LHCN-M2 (cell line): ENCODE measurements at regions not wholly inside any gene's neighbourhood (a gene's known extent, or its start where the extent isn't known, plus 50 kb on each side); places are given as distances from the start of the nearest gene placed in this dataset.
"Not testable (repeated sequence)": the region's sequence is repeated elsewhere in the genome, so short reads cannot be mapped to it uniquely, and the experiment has no call there.

ENCODE experiments used
- DNase-seq: peaks from one replicate; pipeline ENCODE4 v3.0.0-alpha.2; 2012; ENCODE audit warnings: low read depth

DNA sequence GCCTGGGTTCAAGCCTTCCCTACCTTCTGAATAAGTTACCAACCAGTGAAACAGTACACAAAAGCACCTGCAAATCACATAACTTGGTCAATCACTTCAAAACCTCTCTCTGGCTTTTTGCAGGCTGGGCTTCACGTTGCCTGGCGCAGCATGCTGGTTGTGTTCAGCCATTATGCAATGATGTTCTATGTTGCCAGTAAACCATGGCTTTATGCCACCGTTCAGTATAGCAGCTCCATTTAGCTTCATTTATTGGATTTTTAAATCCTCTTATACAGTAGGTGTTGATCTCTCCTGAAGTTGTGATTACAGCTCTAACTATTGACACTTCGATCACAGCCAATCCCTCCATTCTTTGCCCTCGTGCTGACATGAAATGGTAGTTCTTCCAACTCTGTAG is 233.6 kb upstream of the PTBP2 start:
- no peak for DNase-seq

DNA sequence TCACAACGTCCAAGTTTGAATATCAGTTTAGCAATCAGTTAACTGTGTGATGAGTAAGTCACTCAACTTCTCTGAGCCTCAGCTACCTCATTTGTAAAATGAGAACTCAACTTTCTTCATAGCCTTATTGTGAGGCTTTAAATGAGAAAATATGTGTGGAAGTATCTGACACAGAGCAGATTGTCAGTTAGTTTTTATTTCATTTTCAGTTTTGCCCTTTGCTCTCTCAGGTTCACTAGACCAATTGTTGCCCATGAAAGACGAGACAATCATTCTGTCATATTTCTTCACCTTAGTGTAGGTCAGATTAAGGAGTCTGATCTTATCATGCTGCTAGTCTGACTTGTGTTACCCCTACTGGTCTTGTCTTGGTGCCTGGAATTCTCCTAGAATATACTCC is 232.8 kb upstream of the PTBP2 start:
- no peak for DNase-seq

DNA sequence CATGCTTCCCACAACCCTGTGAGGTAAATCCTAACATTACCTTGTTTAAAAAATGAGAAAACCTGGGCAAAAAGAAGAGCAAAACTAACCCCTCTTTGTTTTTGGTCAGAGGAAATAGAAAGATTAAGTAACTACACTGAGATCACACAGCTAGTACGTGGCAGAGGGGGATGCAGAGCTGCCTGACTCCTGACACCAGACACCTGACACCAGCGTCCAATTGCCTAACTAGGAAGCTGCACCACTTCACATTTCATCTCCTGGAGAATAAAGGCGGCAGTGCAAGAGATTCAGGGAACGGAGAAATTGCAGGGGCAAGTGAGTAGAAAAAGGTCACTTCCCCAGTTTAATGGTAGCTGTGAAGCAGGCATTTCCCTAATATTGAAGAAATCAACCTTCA is 229.3 kb upstream of the PTBP2 start:
- DNase-seq = peak; percentile 23

DNA sequence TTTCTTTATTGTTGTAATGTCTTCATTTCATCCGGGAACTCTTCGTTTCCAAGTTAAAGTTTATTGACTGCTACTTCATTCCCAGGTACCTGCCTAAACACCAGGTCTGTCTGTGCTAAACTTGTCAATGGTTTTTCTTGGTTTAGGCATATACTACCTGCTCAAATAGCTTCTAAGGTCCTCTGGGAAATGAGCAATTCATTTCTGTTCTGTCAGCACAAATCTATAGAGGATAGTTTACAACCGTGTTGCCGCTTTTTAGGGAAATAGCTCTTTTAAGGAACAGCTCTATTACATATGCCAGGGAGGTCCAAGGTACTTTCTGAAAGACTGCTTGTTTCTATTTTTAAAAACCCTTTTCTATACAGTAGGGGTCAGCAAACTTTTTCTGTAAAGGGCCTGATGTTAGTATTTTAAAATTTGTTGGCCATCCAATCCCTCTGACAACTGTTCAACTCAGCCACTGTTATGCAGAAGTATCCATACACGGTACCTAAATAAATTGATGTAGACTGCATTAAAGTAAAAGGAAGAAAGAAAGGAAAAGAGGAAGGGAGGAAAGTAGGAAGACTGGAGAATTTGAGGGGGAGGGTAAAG is 222.7 kb upstream of the PTBP2 start:
- no peak for DNase-seq

DNA sequence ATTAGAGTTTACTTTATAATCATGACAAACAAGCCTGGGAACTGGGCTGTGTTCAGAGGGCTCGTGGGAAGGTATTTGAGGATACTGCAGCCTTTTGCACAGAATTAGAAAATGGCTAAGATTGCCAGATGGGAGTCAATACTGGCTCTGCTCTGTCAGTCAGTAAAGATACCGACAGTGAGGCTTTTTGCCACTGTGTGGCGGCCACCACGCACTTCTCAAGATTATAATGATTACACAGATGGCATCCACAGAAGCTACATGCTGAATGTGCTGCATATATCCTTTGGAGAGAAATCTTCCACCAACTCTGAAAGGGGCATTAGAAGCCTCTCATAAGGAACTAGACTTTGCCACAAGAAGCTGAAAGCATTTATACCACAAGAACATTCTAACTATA is 213.4 kb upstream of the PTBP2 start:
- DNase-seq = no peak

DNA sequence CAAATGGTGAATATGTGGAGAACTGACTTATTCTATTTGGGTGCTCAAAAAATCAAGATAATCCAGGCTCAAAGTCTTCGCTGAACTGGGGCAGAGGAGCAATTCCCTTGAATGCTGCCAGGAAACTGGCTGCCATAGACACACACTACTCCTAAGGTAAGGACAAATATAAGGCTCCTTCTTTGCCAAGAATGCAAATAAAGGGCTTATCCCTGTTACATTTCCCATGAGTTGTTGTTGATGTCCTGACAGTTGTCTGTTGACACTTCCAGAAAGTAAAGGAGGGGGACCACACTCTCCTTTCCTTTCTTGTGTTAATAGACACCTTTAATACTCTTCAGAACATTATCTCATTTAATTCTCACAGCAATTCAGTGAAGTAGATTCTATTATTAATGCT is 212.2 kb upstream of the PTBP2 start:
- DNase-seq = no peak

DNA sequence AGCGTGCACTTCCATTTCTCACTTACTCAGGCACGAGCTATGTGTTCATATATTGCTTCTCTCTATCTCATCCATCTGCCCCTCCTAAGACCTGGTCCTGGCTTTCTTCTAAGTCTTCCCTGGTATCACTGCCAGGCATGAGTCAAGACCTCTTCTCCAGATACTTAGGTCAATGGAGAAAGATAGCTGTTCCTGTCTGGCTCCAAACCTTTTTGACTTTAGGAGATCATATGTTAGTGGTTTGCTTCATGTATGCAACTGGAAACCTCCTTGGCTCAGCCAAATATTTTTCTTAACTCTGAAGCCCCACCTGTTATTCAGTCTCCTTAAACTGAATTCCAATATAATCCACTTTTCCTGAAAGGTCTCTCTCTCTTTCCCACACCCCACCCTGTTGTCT is 211.6 kb upstream of the PTBP2 start:
- DNase-seq = peak; percentile 12

DNA sequence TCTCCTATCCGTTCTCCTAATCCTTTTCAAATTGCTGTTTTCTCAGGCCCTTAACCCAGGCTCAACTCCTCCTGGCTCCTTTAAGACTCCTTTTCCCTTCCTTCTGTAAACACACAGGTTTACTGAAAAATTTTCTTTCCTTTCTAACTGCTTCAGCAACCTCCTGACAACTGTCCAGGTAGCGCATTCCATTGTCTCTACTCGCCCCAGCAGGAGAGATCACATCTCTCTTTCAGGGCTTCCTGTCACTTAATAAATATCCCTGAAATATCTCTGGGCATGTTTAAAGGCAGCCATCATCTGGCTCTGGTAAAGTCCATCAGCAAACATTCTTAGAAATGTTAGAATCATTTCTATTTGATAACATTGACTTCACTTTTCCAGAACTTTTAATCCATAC is 211.2 kb upstream of the PTBP2 start:
- no peak for DNase-seq

DNA sequence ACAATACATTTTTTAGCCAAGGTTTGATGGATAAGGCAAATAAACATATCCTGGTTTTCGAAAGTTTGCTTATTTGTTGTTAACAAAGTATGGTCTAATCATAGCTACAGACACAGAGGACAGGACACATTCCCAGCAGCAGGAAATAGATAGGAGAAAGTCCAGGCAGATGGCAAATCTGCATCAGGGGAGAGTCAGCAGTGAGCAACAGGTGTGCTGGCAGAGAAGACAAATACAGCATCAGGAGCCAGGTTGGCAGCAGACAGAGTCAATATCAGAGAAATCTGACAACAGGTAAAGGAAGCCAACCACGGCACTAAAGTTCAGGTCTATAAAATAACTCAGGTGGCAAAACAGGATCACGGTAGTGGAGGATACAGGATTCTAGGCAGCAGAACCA is 210.7 kb upstream of the PTBP2 start:
- DNase-seq = no peak

DNA sequence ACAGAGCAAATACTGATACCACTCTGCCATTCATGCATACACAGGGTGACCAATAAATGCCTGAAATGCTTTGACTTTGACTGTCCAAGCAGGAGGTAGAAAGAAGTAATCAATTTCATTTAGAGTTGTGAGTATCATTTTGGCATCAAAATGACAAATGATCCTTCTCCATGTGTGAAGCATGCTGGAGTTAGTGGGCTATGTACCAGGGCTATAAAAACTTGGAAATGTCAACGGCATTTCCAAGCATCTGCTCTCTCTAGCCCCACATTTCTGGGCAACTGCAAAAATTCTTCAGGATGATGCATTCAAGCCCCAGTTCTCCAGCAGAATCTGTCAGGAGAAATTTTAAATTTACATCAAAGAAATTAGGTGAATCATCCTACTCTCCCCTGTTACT is 208.4 kb upstream of the PTBP2 start:
- no peak for DNase-seq

DNA sequence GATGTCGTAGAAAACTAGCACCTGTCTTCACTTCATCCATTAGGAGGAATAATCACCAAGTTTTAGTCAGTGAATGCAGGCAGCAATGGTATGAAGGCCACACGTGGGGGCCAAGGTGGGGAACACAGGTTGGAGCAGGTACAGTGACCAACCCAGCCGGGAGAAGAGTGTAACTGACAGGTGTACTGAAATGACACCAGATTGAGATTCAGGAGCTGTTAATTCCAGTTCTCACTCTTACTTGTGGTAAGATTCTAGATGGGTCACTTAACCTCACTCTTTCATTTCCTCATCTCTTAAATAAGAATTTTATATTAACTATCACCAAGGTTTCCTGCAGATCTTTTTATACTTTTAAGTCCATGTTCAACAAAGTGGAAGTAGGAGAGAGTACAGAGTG is 206.2 kb upstream of the PTBP2 start:
- DNase-seq = no peak

DNA sequence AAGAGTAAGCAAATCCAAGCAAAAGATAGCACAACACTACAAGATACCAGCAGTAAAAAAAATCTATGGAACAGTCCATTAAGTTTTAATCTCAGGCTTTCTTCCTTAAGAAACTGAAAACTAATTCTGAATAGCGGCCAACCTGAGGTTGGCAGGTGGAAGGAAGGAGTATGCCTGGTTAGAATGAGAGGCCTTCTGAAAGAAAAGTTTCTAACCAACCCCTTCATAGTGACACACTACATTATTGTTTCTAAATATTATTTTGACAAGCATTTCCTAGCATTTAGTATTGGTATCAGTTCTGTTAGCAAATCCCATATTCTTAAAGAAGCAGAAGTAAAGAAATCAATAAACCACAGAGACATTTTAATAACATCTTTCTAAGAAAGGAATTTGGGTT is 205.7 kb upstream of the PTBP2 start:
- DNase-seq = no peak

DNA sequence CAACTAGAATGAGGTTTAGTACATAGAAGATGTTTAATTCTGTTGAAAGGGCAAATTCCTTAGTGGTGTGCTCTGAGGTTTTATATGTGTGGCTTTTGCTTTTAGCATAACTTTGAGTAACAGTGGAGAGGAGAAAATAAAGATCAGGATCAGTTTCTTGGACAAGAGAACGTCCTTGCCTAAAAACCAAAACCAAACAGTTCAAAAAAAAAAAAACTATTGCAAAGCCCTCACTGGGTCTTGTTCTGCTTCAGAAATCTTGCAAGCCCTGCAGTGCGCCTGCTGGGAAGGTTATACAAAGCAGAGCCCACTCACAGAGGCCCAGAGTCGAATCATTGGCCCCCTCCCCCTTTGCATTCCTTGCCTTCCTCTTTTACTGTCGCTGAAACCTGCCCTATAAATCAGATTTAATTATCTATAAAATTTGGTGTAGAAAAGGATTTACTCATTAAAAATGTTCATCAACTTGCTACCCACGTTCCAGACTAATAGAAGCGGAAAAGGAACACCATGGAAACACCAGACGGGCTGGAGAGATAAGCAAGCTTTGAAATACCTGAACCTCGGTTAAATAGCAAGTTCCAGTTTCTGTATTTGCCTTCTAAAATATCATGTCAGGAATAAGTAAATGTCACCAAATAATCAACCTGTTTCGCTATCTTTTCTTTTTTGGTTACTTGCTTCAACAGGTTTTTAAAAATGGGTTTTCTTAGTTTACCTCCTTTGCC is 201.6 kb upstream of the PTBP2 start:
- DNase-seq = no peak

DNA sequence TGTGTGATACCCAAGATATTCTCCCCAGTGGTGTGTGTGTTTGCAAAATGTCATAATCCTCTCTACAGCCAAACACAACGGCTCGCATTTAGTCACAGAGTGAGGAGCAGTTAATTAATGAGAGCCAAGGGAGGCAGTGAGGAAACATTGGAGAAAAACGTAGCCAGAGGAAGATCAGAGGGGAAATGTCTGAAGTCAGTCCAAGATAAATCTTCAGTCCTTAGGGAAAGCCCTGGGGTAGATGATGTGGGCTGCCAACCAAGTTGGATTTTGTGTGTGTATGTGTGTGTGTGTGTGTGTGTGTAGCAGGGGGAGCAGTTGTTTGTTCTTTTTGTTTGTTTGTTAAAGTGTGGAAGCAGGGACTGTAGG is 201.0 kb upstream of the PTBP2 start:
- no peak for DNase-seq

DNA sequence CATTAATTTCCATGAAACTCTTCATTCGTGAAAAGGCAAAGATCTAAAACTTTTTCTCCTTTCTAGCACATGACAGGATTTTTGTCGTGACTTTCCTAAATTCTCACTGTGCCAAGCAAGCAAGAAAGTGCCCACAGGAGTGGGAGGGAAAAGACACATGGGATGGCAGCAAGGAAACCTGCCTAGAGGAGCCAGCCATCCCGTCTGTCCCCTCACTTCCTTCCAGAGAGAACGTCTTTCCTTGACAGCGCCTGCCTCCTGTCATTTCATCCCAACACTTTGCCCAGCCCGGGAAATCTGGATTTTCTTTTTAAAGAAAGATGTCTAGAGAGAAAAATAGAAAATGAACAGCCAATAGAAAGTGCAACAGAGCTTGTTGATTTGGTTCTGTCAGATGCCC is 200.6 kb upstream of the PTBP2 start:
- no peak for DNase-seq

DNA sequence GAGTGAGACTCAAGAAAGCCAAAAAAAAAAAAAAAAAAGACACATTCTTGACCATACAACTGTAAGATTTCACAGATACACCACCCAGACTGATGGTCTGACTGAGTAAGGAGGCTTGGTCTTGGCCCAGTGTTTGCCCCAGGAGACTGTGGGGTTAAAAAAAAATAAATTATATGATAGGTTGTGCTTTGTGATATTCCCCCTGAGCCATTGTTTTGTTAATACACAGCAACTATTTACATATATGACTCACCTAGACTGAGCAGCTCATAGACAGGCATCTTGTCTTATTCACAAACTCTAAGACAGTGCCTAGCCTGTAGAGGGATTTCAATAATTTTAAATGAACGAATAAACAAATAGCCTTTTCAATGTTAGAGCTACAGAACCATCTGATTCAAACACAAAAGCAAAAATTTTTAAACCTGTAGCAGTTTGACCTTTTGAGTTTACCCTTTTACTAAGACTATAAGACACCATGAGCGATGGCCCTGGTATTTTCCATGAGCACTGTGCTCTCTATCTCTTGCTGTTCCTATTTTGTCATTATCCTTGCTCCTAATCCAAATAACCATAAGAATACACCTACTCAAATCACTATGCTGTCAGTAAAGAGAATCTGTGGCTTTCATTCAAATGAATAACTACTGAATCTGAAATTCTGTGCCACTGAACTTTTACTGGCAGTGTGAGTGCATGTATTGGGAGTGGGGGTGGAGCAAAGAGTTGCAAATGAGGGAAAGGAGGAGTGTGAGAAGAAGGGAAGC is 199.4 kb upstream of the PTBP2 start:
- DNase-seq = peak; percentile 59

DNA sequence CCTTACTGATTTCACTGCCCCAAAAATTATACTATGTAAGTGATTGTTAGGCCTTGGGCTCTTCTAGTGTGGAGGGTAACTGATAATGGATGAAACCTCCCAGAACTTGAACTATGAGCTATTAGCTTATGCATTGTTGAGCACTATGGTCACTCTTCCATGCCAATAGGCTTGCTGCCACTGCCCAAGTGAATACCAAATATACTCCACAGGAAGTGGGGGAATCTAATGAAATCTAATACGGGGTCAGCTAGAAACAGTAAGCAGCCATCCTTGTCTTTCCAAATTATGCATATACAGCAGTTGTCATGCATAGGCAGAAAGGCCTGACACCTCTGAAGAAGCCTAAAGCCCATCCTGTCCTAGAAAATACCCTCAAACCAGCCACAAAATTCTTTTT is 198.7 kb upstream of the PTBP2 start:
- no peak for DNase-seq

DNA sequence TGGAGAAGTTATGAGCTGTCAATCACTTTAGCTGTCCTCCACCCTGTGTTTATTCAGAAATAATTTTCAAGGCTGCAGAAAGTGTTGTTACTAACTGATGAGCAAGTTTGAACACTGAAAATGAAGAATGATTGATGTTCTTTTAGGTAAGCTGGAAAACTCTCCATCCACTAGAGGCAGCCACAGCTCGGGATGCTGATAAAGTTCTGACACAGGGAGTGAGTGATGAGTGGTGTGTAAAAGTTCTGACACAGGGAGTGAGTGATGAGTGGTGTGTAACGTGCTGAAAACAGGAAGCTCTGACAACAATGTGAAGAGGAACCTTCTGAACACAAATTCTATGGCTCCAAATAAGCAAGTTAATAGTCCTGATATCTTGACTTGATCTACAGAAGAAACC is 197.5 kb upstream of the PTBP2 start:
- no peak for DNase-seq

DNA sequence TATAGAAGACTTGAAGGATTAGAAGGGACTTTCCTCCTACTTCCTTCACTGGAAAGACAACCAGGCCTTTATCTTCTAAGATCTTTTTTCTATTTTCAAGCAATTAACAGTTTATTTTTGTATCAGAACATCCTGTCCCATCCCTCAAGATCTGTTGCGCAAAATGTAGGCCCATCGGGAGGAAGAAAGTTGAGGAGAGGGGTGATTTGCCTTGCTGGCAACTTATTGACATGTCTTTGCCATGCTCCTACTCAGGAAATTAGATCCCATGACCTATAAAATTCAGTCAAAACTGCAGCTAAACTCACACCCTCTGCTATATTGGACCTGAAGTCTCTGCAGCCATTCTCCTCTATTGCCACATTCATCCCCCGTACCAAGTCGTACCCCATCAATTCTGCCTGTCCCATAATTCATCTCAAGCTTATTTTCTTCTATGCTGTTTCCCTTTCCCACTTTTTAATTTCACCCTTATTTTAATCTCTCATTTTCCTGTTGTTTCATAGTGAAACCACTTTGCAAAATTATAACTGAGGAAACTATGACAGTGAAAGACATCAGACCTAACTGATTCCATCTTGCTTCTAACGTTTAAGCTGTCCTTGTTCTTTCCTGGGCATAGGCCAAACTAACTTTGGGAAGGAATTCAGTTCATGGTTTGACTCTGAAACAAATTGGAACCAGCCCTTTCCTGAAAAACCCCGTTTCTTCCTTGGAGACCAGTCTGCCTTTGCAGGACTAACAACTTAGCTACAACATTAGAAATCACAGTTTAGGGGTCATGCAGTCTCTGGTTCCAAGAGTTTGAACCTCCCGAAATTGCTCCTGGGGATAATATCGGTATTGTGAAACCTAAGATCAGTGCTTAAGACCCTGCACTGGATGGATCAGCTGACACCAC is 195.7 kb upstream of the PTBP2 start:
- DNase-seq = no peak

DNA sequence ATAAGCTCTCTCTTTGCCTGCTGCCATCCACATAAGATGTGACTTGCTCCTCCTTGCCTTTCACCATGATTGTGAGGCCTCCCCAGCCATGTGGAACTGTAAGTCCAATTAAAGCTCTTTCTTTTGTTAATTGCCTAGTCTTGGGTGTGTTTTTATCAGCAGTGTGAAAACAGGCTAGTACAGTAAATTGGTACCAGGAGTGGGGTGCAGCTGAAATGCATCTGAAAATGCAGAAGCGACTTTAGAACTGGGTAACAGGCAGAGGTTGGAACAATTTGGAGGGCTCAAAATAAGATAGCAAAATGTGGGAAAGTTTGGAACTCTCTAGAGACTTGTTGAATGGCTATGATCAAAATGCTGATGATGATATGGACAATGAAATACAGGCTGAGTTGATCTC is 192.9 kb upstream of the PTBP2 start:
- not testable (repeated sequence) for DNase-seq

DNA sequence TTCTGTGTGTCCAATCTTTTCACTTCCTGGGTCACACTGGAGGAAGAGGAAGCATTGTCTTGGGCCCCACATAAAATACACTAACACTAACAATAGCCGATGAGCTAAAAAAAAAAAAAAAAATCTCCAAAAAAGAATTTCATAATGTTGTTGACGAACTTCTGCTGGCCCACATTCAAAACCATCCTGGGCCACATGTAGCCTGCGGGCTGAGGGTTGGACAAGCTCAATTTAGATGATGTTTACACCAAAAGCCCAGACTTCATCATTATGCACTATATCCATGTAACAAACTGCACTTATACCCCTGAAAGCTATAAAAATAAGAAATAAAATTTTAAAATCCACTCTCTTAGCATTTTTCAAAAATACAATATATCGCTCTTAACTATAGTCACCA is 187.8 kb upstream of the PTBP2 start:
- no peak for DNase-seq

DNA sequence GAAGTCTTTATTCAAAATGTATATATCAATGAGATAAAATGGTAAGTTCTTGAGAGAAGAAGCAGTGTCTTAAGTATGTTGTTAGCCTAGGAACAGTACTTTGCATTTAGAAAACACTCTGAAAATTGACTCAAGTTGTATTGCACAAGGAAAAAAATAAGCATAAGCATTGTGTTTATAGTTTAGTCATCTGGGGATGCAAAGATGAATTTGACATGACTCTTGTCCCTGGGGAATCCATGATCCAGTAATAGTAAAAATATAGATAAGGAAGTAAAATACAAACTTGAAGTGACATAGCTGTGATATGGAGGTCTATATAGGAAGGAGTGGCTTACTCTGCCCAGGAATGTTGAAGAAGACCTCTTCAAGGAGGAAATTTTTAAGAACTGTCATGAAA is 185.0 kb upstream of the PTBP2 start:
- peak; percentile 59 for DNase-seq
